GM12801 (cell line): ENCODE measurements at regions not wholly inside any gene's neighbourhood (a gene's known extent, or its start where the extent isn't known, plus 50 kb on each side); places are given as distances from the start of the nearest gene placed in this dataset.

Experiments used
- CTCF ChIP-seq: IDR thresholded peaks from one replicate; pipeline ENCODE4 v1.5.1; 2011; ENCODE audit warnings: control low read depth; ENCODE audit not compliant: insufficient read length; ENCODE audit errors: extremely low read depth

GRCh38 chr7:142503036-142503435 lies 245.2 kb upstream of the PRSS58 start:
- no peak for TF ChIP-seq CTCF

GRCh38 chr7:142501434-142501833 lies 243.6 kb upstream of the PRSS58 start:
- no peak for TF ChIP-seq CTCF

- no peak for TF ChIP-seq CTCF
Observed at GRCh38 chr7:142500366-142500765, 242.5 kb upstream of the PRSS58 start.

- no peak for TF ChIP-seq CTCF
Observed at GRCh38 chr7:142499635-142500034, 241.8 kb upstream of the PRSS58 start.

GRCh38 chr7:142498364-142498763 lies 240.5 kb upstream of the PRSS58 start:
- TF ChIP-seq CTCF, result no peak

GRCh38 chr7:142496545-142496991 lies 238.7 kb upstream of the PRSS58 start:
- TF ChIP-seq CTCF, result no peak

- no peak for TF ChIP-seq CTCF
Observed at GRCh38 chr7:142494021-142494420, 236.2 kb upstream of the PRSS58 start.

GRCh38 chr7:142488842-142489241 lies 231.0 kb upstream of the PRSS58 start:
- TF ChIP-seq CTCF, result no peak
